Bronchial epithelial cell (primary cell): ENCODE measurements at regions not wholly inside any gene's neighbourhood (a gene's known extent, or its start where the extent isn't known, plus 50 kb on each side); places are given as distances from the start of the nearest gene placed in this dataset.

Experiments
- DNase-seq: peaks from one replicate; pipeline ENCODE4 v3.0.0-alpha.2; 2010; ENCODE audit warnings: low read depth
- FAIRE-seq: peaks from 2 replicates; lab custom pipeline; 2011; peaks lifted over from hg19 to GRCh38; lab: Jason Lieb, UNC
- H3K27me3 ChIP-seq: 2 replicates; pipeline ENCODE4 v1.5.1; 2011; ENCODE audit warnings: low read length; ENCODE audit not compliant: control insufficient read depth, insufficient read depth
- H3K36me3 ChIP-seq: 2 replicates; pipeline ENCODE4 v1.5.1; 2011; ENCODE audit warnings: low read length; ENCODE audit not compliant: control insufficient read depth, insufficient read depth
- H3K4me3 ChIP-seq: 2 replicates; pipeline ENCODE4 v1.5.1; 2011; ENCODE audit warnings: mild to moderate bottlenecking, low read depth, low read length, control low read depth
- TF ChIP-seq, protein P1 (sequence below): IDR thresholded peaks from 2 replicates; pipeline ENCODE4 v1.5.1; 2011; ENCODE audit warnings: mild to moderate bottlenecking, moderate library complexity, low read length, control low read depth, inconsistent platforms; ENCODE audit not compliant: insufficient read depth, severe bottlenecking

DNA sequence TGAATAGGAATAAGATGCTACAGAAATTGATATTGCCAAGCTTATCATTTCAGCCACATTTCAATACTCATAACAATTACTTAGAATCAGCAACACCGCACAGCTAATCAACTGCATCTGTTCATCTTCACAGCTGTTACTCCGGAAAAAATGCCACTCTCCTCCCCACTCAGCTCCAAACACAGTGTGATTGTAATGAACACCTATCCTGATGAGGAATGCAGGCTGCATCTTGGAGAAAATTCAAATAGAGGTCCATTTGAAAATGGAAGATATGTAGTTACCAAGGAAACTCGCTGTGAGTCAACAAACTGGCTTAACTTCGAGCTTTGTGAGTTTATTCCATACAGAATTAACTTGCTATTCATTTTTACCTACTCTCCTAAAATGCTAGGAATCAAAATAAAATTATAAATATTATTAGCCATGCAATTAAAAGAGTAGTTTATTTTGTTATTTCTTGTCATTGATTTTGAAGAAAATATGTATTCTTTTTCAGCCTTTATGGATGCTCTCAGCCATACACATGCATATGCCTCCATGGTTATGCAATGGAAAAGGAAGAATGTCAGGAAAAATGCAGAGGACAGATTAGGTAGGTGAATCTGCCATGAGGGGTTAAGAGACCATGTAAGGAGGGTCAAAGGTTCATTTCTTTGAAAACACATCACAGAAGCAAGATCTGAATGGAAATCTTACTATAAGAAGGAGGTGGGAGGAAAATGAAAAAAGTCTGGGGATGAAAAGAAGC lies 267.2 kb downstream of the POM121L12 start:
- H3K27me3 ChIP-seq: no peaks in the 10 kb centered on the region
- no peak for FAIRE-seq
- no peak overlapping the region for H3K4me3 ChIP-seq
- TF ChIP-seq, protein P1, sequence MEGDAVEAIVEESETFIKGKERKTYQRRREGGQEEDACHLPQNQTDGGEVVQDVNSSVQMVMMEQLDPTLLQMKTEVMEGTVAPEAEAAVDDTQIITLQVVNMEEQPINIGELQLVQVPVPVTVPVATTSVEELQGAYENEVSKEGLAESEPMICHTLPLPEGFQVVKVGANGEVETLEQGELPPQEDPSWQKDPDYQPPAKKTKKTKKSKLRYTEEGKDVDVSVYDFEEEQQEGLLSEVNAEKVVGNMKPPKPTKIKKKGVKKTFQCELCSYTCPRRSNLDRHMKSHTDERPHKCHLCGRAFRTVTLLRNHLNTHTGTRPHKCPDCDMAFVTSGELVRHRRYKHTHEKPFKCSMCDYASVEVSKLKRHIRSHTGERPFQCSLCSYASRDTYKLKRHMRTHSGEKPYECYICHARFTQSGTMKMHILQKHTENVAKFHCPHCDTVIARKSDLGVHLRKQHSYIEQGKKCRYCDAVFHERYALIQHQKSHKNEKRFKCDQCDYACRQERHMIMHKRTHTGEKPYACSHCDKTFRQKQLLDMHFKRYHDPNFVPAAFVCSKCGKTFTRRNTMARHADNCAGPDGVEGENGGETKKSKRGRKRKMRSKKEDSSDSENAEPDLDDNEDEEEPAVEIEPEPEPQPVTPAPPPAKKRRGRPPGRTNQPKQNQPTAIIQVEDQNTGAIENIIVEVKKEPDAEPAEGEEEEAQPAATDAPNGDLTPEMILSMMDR: no peak
- H3K36me3 ChIP-seq: no peaks in the 10 kb centered on the region
- no peak for DNase-seq

DNA sequence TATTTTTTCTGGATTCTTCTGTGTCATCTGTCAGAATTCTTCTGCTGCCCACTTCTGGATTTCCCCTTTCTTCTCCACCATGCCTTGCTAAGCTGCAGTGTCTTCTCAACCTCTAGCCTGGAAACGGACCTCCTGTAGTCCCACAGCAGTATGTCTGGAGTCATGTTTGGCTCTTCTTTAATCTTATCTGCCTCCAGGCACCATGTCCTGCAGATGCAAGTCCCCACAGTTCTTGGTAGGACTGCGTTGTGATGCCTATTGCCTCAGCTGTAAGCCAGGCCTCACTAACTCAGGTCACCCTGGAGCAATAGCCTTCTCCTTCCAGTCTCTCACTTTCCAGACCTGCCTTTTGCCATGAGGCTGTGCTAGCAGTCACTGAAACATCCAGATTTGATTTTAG lies 268.3 kb downstream of the POM121L12 start:
- no peak for DNase-seq
- TF ChIP-seq, protein P1: no peak
- Histone ChIP-seq H3K27me3 (no peaks in the 10 kb centered on the region), H3K4me3 (no peak overlapping the region), H3K36me3 (no peaks in the 10 kb centered on the region)
- FAIRE-seq: no peak

DNA sequence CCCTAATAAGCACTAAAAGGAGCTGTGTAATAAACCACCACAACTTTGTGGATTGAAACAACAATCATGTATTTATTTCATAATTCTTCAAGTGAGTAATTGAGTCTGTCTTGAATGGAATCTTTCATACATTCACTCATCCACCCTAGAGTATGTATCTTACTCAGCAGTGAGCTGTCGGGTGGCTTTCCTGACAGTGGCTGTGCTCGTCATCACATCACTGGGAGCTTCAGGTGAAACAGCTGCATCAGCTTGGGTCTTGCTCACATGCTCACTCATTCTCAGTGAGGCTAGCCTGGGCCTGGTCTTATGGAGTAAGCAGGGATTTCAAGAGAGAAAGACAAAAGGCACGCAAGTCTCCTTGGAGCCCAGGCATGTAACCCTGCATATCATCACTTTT lies 271.4 kb downstream of the POM121L12 start:
- Histone ChIP-seq H3K27me3 (no peaks in the 10 kb centered on the region), H3K36me3 (no peaks in the 10 kb centered on the region), H3K4me3 (no peak overlapping the region)
- TF ChIP-seq, protein P1: no peak
- FAIRE-seq: no peak
- peak; percentile 21 for DNase-seq

DNA sequence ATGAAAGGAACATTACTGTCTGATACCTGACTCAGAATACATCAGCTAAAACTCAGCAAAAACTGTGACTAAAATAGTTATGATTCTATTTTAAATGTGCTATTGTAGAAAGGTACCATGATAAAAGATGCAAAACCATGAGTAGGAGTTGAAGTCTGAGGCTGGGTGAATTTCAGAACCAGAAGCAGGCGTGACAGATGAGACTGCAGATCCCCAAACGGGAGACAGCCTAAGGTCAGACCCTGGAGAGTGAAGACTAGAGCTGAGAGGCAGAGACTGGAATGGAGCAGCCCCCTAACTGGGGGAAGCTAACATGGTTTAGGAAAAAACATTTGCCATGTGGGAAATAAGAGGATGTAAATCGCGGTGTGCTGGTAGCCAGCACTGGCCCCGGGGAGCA lies 275.8 kb downstream of the POM121L12 start:
- no peaks in the 10 kb centered on the region for H3K36me3 ChIP-seq
- TF ChIP-seq, protein P1: no peak
- FAIRE-seq: no peak

DNA sequence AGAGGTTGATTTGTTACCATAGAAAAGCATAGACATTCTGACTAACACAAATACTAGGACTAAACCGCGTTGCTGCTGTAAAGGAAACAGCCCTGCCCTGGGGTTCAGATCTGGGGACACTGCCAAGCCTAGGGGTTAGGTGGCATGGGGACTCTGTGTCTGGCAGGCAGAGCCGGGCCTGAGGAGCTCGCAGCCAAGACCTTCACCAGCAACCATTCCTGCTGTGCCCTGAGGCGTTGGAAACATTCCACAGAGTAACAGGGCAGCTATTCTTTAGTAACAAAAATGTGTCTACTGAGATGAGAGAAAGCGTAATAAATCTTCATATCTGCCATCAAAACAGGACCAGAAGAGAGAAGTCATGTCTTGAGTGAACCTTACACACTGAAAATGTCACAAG lies 280.5 kb downstream of the POM121L12 start:
- Histone ChIP-seq H3K36me3 (no peaks in the 10 kb centered on the region), H3K4me3 (no peak overlapping the region), H3K27me3 (no peaks in the 10 kb centered on the region)
- DNase-seq (no peak), FAIRE-seq (no peak)
- TF ChIP-seq, protein P1: no peak

More for the DNA sequence above, 275.8 kb downstream of the POM121L12 start:
- Histone ChIP-seq H3K27me3 (no peaks in the 10 kb centered on the region), H3K4me3 (no peak overlapping the region)
- DNase-seq: no peak

DNA sequence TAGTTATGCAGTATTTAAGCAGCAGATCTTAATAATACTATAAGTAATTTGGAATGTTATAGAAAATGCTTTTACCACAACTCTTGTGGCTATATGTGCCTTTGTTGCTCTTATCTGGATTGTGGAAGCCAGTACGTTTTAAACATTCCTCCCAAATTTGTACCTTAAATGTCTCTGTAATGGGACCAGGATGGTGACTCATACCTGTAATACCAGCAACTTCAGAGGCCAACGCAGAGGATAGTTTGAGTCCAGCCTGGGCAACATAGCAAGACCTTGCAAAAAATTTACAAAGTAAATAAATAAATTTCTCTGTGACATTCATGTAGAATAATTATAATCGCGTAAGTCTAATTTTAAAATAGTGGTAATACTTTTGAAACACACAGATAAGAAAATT lies 283.1 kb downstream of the POM121L12 start:
- no peak for FAIRE-seq
- TF ChIP-seq, protein P1: no peak

More for the DNA sequence above, 283.1 kb downstream of the POM121L12 start:
- H3K27me3 ChIP-seq: no peaks in the 10 kb centered on the region
- no peaks in the 10 kb centered on the region for H3K36me3 ChIP-seq
- H3K4me3 ChIP-seq: no peak overlapping the region
- DNase-seq: no peak
